Skin of body (tissue), 1 donor: ENCODE measurements at regions not wholly inside any gene's neighbourhood (a gene's known extent, or its start where the extent isn't known, plus 50 kb on each side); places are given as distances from the start of the nearest gene placed in this dataset.
"Not testable (repeated sequence)": the region's sequence is repeated elsewhere in the genome, so short reads cannot be mapped to it uniquely, and the experiment has no call there.

Source experiments
- DNase-seq: peaks from one replicate; lab custom pipeline; 2025; lab: John Stamatoyannopoulos, UW

GRCh38 chr2:226580403-226580802 is 219.2 kb downstream of the IRS1 start:
- DNase-seq = no peak

GRCh38 chr2:226579519-226579918 is 220.1 kb downstream of the IRS1 start:
- DNase-seq = no peak

- no peak for DNase-seq
Observed at GRCh38 chr2:226578879-226579278, 220.7 kb downstream of the IRS1 start.

GRCh38 chr2:226578373-226578772 is 221.2 kb downstream of the IRS1 start:
- no peak for DNase-seq

- no peak for DNase-seq
Observed at GRCh38 chr2:226575928-226576327, 223.7 kb downstream of the IRS1 start.

GRCh38 chr2:226573158-226573557 is 226.5 kb downstream of the IRS1 start:
- no peak for DNase-seq

GRCh38 chr2:226564667-226565066 is 235.0 kb downstream of the IRS1 start:
- DNase-seq = no peak

GRCh38 chr2:226561962-226562361 is 237.7 kb downstream of the IRS1 start:
- no peak for DNase-seq

GRCh38 chr2:226560325-226560724 is 239.3 kb downstream of the IRS1 start:
- DNase-seq = no peak

GRCh38 chr2:226559536-226559935 is 240.1 kb downstream of the IRS1 start:
- DNase-seq = no peak

- no peak for DNase-seq
Observed at GRCh38 chr2:226558418-226558817, 241.2 kb downstream of the IRS1 start.

- DNase-seq = no peak
Observed at GRCh38 chr2:226556050-226556449, 243.6 kb downstream of the IRS1 start.

- no peak for DNase-seq
Observed at GRCh38 chr2:226554701-226555100, 244.9 kb downstream of the IRS1 start.

- no peak for DNase-seq
Observed at GRCh38 chr2:226553333-226553732, 246.3 kb downstream of the IRS1 start.

GRCh38 chr2:226552571-226553285 is 246.9 kb downstream of the IRS1 start:
- DNase-seq = no peak

GRCh38 chr2:226551522-226552250 is 247.9 kb downstream of the IRS1 start:
- DNase-seq = no peak

GRCh38 chr2:226550801-226551200 is 248.8 kb downstream of the IRS1 start:
- DNase-seq = no peak

- no peak for DNase-seq
Observed at GRCh38 chr2:226548732-226549131, 250.9 kb downstream of the IRS1 start.

- DNase-seq = no peak
Observed at GRCh38 chr2:226544596-226545210, 254.9 kb downstream of the IRS1 start.

GRCh38 chr2:226540204-226540994 is 259.2 kb downstream of the IRS1 start:
- DNase-seq = no peak

GRCh38 chr2:226536410-226536809 is 263.2 kb downstream of the IRS1 start:
- no peak for DNase-seq

GRCh38 chr2:226532976-226533375 is 266.6 kb downstream of the IRS1 start:
- DNase-seq = not testable (repeated sequence)
